TTC549 (cell line): ENCODE measurements at regions not wholly inside any gene's neighbourhood (a gene's known extent, or its start where the extent isn't known, plus 50 kb on each side); places are given as distances from the start of the nearest gene placed in this dataset.

Experiments used
- FAIRE-seq: peaks from 2 replicates; lab custom pipeline; 2012; peaks lifted over from hg19 to GRCh38; lab: Jason Lieb, UNC

- no peak for FAIRE-seq
Measured at GRCh38 chr6:98142839-98143238, 691.5 kb upstream of the POU3F2 start.

GRCh38 chr6:98146656-98147055 is 687.7 kb upstream of the POU3F2 start:
- FAIRE-seq = no peak

GRCh38 chr6:98156580-98156979 is 677.8 kb upstream of the POU3F2 start:
- no peak for FAIRE-seq

- FAIRE-seq = no peak
Measured at GRCh38 chr6:98179606-98180005, 654.8 kb upstream of the POU3F2 start.

- FAIRE-seq = no peak
Measured at GRCh38 chr6:98200084-98200483, 634.3 kb upstream of the POU3F2 start.

GRCh38 chr6:98203170-98203806 is 631.1 kb upstream of the POU3F2 start:
- no peak for FAIRE-seq

- FAIRE-seq = no peak
Measured at GRCh38 chr6:98212468-98212867, 621.9 kb upstream of the POU3F2 start.

- FAIRE-seq = no peak
Measured at GRCh38 chr6:98215531-98215930, 618.8 kb upstream of the POU3F2 start.

GRCh38 chr6:98230250-98230649 is 604.1 kb upstream of the POU3F2 start:
- FAIRE-seq = no peak

GRCh38 chr6:98239057-98239456 is 595.3 kb upstream of the POU3F2 start:
- no peak for FAIRE-seq

GRCh38 chr6:98241630-98242029 is 592.7 kb upstream of the POU3F2 start:
- no peak for FAIRE-seq

GRCh38 chr6:98254624-98255023 is 579.8 kb upstream of the POU3F2 start:
- no peak for FAIRE-seq

- no peak for FAIRE-seq
Measured at GRCh38 chr6:98260382-98260781, 574.0 kb upstream of the POU3F2 start.

GRCh38 chr6:98272060-98272459 is 562.3 kb upstream of the POU3F2 start:
- no peak for FAIRE-seq

- no peak for FAIRE-seq
Measured at GRCh38 chr6:98274691-98275090, 559.7 kb upstream of the POU3F2 start.

- FAIRE-seq = no peak
Measured at GRCh38 chr6:98280492-98280891, 553.9 kb upstream of the POU3F2 start.

GRCh38 chr6:98286620-98287019 is 547.8 kb upstream of the POU3F2 start:
- FAIRE-seq = no peak

- FAIRE-seq = no peak
Measured at GRCh38 chr6:98287876-98288275, 546.5 kb upstream of the POU3F2 start.

- no peak for FAIRE-seq
Measured at GRCh38 chr6:98292810-98293209, 541.6 kb upstream of the POU3F2 start.

GRCh38 chr6:98295515-98296175 is 538.7 kb upstream of the POU3F2 start:
- FAIRE-seq = no peak

GRCh38 chr6:98308564-98308963 is 525.8 kb upstream of the POU3F2 start:
- no peak for FAIRE-seq

- no peak for FAIRE-seq
Measured at GRCh38 chr6:98310443-98310842, 523.9 kb upstream of the POU3F2 start.

GRCh38 chr6:98323605-98324004 is 510.8 kb upstream of the POU3F2 start:
- no peak for FAIRE-seq

- no peak for FAIRE-seq
Measured at GRCh38 chr6:98324446-98324845, 509.9 kb upstream of the POU3F2 start.
